ENCODE measurements at regions not wholly inside any gene's neighbourhood (a gene's known extent, or its start where the extent isn't known, plus 50 kb on each side); places are given as distances from the start of the nearest gene placed in this dataset.

- no peak for DNase-seq
These were observed 1202.6 kb downstream of the TBC1D22A start for GRCh38 chr22:47965066-47965465.

DNA sequence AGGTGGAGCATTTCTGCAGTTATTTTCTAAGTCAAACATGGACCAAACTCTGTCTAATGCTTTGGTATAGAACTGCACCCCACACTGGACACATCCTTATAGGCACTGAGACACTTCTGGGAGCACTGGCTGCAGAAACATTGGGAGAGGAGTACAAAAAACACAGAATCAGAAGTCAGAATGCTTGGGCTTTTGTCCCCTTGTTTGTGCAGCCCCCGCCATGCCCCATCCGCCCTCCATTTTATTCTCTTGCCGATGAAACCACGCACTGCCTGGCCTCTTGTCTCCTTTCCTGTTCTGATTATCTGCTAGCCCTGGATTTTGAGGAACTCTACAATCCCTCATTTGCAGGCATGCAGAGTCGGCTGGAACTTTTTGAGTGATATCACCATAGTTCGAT, 1201.2 kb downstream of the TBC1D22A start:
- no peak for DNase-seq

GRCh38 chr22:47957649-47958048, 1195.2 kb downstream of the TBC1D22A start:
- no peak for DNase-seq

DNA sequence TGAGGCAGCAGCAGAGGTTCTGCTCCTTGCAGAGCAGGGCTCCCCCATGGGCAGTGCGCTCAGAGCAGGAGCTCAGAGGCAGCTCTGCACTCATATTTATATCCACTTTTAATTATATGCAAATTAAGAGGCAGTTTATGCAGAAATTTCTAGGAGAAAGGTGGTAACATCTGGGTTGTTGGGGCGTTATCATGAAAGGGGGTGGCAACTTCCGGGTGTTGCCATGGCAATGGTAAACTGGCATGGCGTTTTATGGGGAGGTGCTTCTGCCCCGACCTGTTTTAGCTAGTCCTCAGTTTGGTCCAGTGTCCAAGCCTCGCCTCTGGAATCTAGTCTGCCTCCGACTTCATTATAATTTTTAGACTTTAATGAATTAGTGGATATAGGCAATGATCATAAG, 1191.7 kb downstream of the TBC1D22A start:
- DNase-seq, result no peak

- no peak for DNase-seq
These were observed 1182.5 kb downstream of the TBC1D22A start for GRCh38 chr22:47944941-47945340.

DNA sequence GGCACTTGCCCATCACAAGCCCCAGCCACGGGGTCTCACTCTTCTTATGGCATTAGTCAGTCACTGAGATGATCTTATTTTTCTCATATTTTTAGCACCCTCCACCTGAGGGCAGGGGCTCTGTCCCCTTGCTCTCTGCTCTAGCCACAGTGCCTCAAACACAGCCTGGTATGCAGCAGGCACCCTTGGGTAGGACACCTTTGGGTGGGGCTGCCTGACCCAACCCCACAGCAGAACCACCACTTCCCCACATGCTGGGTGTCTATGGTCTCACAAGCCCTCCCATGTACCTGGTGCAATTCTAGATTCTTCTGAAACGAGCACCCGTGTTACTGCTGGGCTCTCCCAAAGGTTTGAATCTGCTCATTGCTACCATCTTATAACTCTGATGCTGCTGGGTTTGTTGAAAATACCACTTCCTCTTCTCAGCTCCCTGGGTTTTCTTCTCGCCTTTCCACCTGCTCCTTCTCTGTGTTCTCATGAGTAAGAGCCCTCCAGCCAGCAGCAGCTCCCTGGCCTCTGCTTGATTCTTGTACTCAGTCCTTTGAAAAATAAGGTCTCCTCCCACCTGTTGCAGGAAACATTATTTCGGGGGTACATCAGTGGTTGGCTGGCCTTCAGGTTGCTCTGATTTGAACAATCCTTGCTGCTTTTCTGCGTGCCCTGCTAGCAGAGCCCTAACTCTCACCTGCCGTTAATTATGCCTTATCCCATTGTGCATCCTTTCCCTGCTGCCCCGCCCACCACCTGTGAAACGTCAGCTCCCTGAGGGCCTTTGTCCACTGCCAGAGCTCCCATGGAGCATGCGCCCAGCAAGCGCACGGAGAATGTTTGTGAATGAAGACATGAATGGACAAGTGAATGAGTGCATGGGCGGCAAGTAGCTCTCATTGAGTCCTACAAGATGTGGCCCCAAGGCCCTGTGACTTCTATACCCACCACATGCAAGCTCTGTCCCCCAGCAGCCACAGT, 1181.6 kb downstream of the TBC1D22A start:
- DNase-seq, result no peak

DNA sequence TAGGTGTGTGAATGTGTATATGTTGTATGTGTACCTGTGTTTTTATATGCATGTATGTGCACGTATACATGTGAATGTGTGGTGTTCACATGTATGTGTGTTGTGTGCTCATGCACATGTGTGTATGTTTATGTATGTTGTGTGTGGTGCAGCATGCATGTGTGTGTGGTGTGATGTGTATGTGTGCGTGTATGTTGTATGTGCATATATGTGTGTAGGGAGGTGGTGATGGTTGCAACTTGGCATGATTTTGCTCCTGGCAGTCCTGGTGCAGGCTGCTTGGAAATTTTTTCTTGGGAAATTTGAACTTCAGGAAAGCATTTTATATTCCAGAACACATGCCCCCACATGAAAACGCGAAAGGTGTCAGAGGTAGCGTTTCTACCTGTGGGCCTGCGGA, 1177.8 kb downstream of the TBC1D22A start:
- no peak for DNase-seq

- no peak for DNase-seq
These were observed 1171.4 kb downstream of the TBC1D22A start for GRCh38 chr22:47933891-47934290.

- no peak for DNase-seq
These were observed 1170.8 kb downstream of the TBC1D22A start for GRCh38 chr22:47933226-47933625.

DNA sequence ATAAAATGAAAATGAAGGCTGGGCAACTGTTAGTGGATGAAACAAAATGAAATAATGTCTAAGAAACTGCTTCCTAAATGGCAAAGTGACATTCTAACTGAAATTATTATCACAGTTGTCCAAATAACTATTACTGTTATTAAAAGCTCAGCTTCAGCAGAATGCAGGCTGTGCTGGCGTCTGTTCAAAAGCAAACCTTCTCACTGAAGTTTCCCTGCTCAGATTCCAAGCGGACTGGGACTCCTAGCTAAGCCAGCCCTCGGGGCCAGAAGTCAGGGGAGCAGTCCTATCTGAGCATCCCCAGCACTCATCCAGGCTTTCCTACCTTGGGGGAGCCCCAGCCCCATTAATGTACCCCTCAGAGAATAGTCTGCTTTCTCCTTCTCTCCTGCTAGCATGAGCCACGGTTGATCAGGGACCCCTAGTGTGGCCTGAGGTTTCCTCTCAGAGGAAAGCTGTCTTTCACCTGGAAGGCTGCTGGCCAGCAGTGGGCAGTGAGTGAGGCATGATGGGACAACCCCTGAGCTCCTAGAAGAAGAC, 1167.3 kb downstream of the TBC1D22A start:
- no peak for DNase-seq

DNA sequence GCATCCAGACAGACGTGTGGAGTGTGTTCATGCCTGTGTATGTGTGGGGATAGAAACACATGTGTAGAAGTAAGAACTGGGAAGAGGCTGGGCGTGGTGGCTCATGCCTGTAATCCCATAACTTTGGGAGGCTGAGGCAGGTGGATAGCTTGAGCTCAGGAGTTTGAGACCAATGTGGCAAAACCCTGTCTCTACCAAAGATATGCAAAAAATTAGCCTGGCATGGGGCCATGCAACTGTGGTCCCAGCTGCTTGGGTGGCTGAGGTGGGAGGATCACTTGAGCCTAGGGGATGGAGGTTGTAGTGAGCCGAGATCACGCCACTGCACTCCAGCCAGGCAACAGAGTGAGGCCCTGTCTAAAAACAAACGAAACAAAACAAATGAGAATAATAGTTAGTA, 1166.6 kb downstream of the TBC1D22A start:
- DNase-seq, result no peak

GRCh38 chr22:47928631-47929030, 1166.2 kb downstream of the TBC1D22A start:
- no peak for DNase-seq

- DNase-seq, result no peak
These were observed 1165.3 kb downstream of the TBC1D22A start for GRCh38 chr22:47927648-47928210.

DNA sequence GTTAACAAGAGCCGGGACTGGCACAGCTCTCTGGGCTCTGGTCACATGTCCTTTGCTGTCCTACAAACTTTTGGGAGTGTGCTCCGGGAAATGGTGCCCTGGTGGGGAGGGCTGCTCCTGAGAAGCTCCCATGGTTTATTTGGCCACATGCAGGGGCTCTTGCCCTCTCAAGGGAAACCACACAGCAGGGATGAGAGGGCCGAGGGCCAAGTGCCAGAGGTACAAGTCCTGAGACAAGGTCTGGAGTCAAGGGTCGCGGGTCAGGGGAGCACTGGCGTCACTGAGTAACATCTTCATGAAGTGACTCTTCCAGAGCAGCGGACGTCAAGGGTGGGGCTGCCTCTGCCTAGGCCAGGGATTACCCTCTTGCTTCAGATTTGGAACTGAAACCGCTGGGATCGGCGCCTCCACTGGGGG, 1160.6 kb downstream of the TBC1D22A start:
- no peak for DNase-seq

DNA sequence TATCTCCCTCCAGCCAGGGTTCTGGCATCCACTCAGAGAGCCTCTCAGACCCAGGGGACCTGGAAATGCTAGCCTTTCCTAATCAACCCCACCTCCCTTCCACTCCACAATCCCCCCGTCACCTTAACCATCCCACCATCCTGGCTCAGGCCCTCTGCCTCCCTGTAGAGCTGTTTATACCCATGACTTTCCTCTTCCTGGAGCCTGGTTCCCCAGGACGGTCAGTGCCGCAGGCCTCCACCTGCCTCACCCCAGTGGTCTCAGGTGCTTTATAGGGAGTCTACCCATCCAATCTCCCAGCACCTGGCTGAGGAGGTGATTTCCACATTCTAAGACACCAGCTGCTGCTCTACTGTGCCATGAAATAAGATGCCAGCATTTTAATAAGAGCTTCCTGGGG, 1159.5 kb downstream of the TBC1D22A start:
- no peak for DNase-seq

DNA sequence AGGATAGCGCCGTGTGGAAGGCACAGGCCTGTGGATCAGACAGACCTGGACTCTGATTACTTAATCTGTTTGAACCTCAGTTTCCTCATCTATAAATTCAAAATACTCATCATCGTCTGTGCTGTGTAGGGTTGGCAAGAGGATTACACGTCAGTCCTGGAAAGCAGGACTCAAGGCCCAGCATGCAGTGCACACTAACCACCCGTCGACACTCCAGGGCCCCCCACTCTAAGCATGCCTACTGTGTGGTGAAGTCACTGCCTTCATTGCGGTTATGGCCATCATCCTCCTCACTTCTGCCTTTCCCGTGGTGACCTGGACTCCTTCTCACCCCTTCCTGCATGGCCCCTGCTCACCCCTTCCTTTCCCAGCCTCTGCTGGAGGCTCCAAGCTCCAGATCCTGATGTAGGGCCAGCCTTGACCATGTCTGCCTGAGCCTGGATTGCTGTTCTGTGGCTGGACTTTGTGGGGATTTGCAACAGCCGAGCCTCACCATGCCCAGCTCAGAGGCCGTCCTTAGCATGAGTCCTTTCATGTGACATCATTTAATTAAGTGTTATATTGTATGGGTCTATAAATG, 1158.0 kb downstream of the TBC1D22A start:
- no peak for DNase-seq

GRCh38 chr22:47919893-47920292, 1157.4 kb downstream of the TBC1D22A start:
- no peak for DNase-seq

GRCh38 chr22:47919001-47919441, 1156.6 kb downstream of the TBC1D22A start:
- DNase-seq, result no peak

GRCh38 chr22:47918276-47918921, 1155.9 kb downstream of the TBC1D22A start:
- DNase-seq, result no peak

GRCh38 chr22:47914481-47915097, 1152.1 kb downstream of the TBC1D22A start:
- DNase-seq, result no peak

- no peak for DNase-seq
These were observed 1140.3 kb downstream of the TBC1D22A start for GRCh38 chr22:47902646-47903180.

GRCh38 chr22:47901911-47902310, 1139.5 kb downstream of the TBC1D22A start:
- no peak for DNase-seq

Measured in skin of body (tissue), 1 donor.